ENCODE measurements at regions not wholly inside any gene's neighbourhood (a gene's known extent, or its start where the extent isn't known, plus 50 kb on each side); places are given as distances from the start of the nearest gene placed in this dataset.
"Not testable (repeated sequence)": the region's sequence is repeated elsewhere in the genome, so short reads cannot be mapped to it uniquely, and the experiment has no call there.

GRCh38 chr20:28562510-28562898, 2695.0 kb upstream of the DEFB115 start:
- DNase-seq (ENCODE audit: low read depth), result peak; percentile 80

GRCh38 chr20:28562899-28563521, 2694.5 kb upstream of the DEFB115 start:
- peak; percentile 80 for DNase-seq (ENCODE audit: low read depth)

GRCh38 chr20:28564024-28564423, 2693.4 kb upstream of the DEFB115 start:
- DNase-seq (ENCODE audit: low read depth), result not testable (repeated sequence)

- DNase-seq (ENCODE audit: low read depth), result not testable (repeated sequence)
Observed at GRCh38 chr20:28564688-28565463, 2692.6 kb upstream of the DEFB115 start.

GRCh38 chr20:28575991-28576390, 2681.5 kb upstream of the DEFB115 start:
- not testable (repeated sequence) for DNase-seq (ENCODE audit: low read depth)

GRCh38 chr20:28591680-28592079, 2665.8 kb upstream of the DEFB115 start:
- not testable (repeated sequence) for DNase-seq (ENCODE audit: low read depth)

- not testable (repeated sequence) for DNase-seq (ENCODE audit: low read depth)
Observed at GRCh38 chr20:28593383-28593782, 2664.1 kb upstream of the DEFB115 start.

GRCh38 chr20:28594476-28594875, 2663.0 kb upstream of the DEFB115 start:
- DNase-seq (ENCODE audit: low read depth), result not testable (repeated sequence)

- not testable (repeated sequence) for DNase-seq (ENCODE audit: low read depth)
Observed at GRCh38 chr20:28602006-28602402, 2655.5 kb upstream of the DEFB115 start.

GRCh38 chr20:28602403-28603217, 2654.9 kb upstream of the DEFB115 start:
- DNase-seq (ENCODE audit: low read depth), result peak; percentile 93

GRCh38 chr20:28603218-28603577, 2654.3 kb upstream of the DEFB115 start:
- DNase-seq (ENCODE audit: low read depth), result not testable (repeated sequence)

- no peak for DNase-seq (ENCODE audit: low read depth)
Observed at GRCh38 chr20:28616354-28616753, 2641.1 kb upstream of the DEFB115 start.

- DNase-seq (ENCODE audit: low read depth), result not testable (repeated sequence)
Observed at GRCh38 chr20:28619956-28620651, 2637.4 kb upstream of the DEFB115 start.

GRCh38 chr20:28625112-28625511, 2632.4 kb upstream of the DEFB115 start:
- not testable (repeated sequence) for DNase-seq (ENCODE audit: low read depth)

GRCh38 chr20:28640831-28641230, 2616.6 kb upstream of the DEFB115 start:
- not testable (repeated sequence) for DNase-seq (ENCODE audit: low read depth)
